ENCODE measurements at regions not wholly inside any gene's neighbourhood (a gene's known extent, or its start where the extent isn't known, plus 50 kb on each side); places are given as distances from the start of the nearest gene placed in this dataset.

GRCh38 chr7:1357601-1358271 lies 101.5 kb downstream of the MICALL2 start:
- no peak overlapping the region for H3K4me3 ChIP-seq (ENCODE audit: low read length)
- Mint-ChIP-seq H3K36me3 (ENCODE audit: low read depth) (no peaks in the 10 kb centered on the region), H3K4me3 (no peak overlapping the region), H3K4me1 (no peaks in the 10 kb centered on the region), H3K27ac (no peak overlapping the region), H3K9me3 (no peaks in the 10 kb centered on the region), H3K27me3 (ENCODE audit: insufficient read depth) (peaks cover 3% of the 10 kb centered on the region)
- no peaks in the 10 kb centered on the region for H3K4me1 ChIP-seq (ENCODE audit: control insufficient read depth, insufficient read depth, low read length)
- no peak overlapping the region for H3K27ac ChIP-seq (ENCODE audit: low read depth, low read length)
- H3K36me3 ChIP-seq (ENCODE audit: control insufficient read depth, insufficient read depth, low read length): no peaks in the 10 kb centered on the region
- H3K9ac ChIP-seq (ENCODE audit: extremely low read depth, low read length, poor library complexity, severe bottlenecking): no peak overlapping the region
- no peak for DNase-seq
- WGBS, 2 experiments (ENCODE audit: insufficient coverage in 1 of 2, insufficient read length in 1 of 2): 91% methylated on average over 19 to 23 of the region's 23 CpGs
- TF ChIP-seq CTCF (conservative IDR thresholded peaks at IDR 0.05): no peak
- no peaks in the 10 kb centered on the region for H3K27me3 ChIP-seq (ENCODE audit: control insufficient read depth, insufficient read depth, low read length, poor library complexity, severe bottlenecking)
- H3K9me3 ChIP-seq (ENCODE audit: control insufficient read depth, low read length): no peaks in the 10 kb centered on the region

DNA sequence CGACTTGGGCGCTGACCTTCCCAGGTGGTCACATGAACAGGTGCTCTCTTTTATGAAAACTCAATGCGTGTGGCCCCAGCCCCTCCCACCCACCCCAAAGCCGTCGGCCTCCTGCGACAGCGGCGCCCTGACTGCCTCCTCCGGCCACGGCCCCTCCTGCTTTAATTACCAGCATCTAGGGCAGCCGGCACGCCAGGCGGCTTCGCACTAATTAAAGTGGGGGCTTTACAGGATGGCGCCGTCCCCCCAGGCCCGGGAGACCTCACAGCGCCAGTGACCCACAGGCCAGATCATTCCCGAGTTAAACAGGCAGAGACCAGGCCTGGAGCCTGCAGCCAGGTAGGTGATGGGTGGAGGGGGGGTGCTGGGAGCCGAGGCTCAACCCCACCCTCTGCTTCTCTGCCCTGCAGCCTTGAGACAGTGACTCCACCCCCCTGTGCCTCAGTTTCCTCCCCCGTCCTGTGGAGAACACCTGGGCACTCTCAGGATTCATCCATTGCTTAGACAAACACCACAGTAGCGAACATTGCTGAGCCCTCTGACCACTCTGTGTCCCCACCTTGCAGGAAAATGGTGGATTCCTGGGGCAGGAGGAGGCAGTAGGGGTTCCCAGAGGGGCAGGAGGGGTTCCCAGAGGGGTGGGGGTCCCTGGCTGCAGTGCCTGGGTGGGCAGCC lies 100.8 kb downstream of the MICALL2 start:
- no peaks in the 10 kb centered on the region for H3K27me3 ChIP-seq (ENCODE audit: control insufficient read depth, insufficient read depth, low read length, poor library complexity, severe bottlenecking)
- H3K9me3 ChIP-seq (ENCODE audit: control insufficient read depth, low read length): no peaks in the 10 kb centered on the region
- TF ChIP-seq CTCF (conservative IDR thresholded peaks at IDR 0.05): no peak
- Mint-ChIP-seq H3K27me3 (ENCODE audit: insufficient read depth) (peaks cover 3% of the 10 kb centered on the region), H3K9me3 (no peaks in the 10 kb centered on the region), H3K27ac (no peak overlapping the region), H3K36me3 (ENCODE audit: low read depth) (no peaks in the 10 kb centered on the region), H3K4me3 (no peak overlapping the region), H3K4me1 (no peaks in the 10 kb centered on the region)
- DNase-seq: no peak
- no peak overlapping the region for H3K27ac ChIP-seq (ENCODE audit: low read depth, low read length)
- 82 to 86% methylated on average over 11 to 21 of the region's 22 CpGs for WGBS, 2 experiments (ENCODE audit: insufficient coverage in 1 of 2, insufficient read length in 1 of 2)
- no peak overlapping the region for H3K9ac ChIP-seq (ENCODE audit: extremely low read depth, low read length, poor library complexity, severe bottlenecking)
- no peaks in the 10 kb centered on the region for H3K4me1 ChIP-seq (ENCODE audit: control insufficient read depth, insufficient read depth, low read length)
- H3K4me3 ChIP-seq (ENCODE audit: low read length): no peak overlapping the region
- no peaks in the 10 kb centered on the region for H3K36me3 ChIP-seq (ENCODE audit: control insufficient read depth, insufficient read depth, low read length)

GRCh38 chr7:1359051-1359400 lies 100.2 kb downstream of the MICALL2 start:
- no peaks in the 10 kb centered on the region for H3K9me3 ChIP-seq (ENCODE audit: control insufficient read depth, low read length)
- Mint-ChIP-seq H3K4me3 (no peak overlapping the region), H3K9me3 (no peaks in the 10 kb centered on the region), H3K4me1 (no peaks in the 10 kb centered on the region), H3K27ac (no peak overlapping the region), H3K27me3 (ENCODE audit: insufficient read depth) (peaks cover 3% of the 10 kb centered on the region), H3K36me3 (ENCODE audit: low read depth) (no peaks in the 10 kb centered on the region)
- no peak overlapping the region for H3K27ac ChIP-seq (ENCODE audit: low read depth, low read length)
- no peaks in the 10 kb centered on the region for H3K36me3 ChIP-seq (ENCODE audit: control insufficient read depth, insufficient read depth, low read length)
- H3K4me1 ChIP-seq (ENCODE audit: control insufficient read depth, insufficient read depth, low read length): no peaks in the 10 kb centered on the region
- H3K4me3 ChIP-seq (ENCODE audit: low read length): no peak overlapping the region
- WGBS, 2 experiments (ENCODE audit: insufficient coverage in 1 of 2, insufficient read length in 1 of 2): 86 to 92% methylated on average over 5 to 12 of the region's 12 CpGs
- no peak overlapping the region for H3K9ac ChIP-seq (ENCODE audit: extremely low read depth, low read length, poor library complexity, severe bottlenecking)
- H3K27me3 ChIP-seq (ENCODE audit: control insufficient read depth, insufficient read depth, low read length, poor library complexity, severe bottlenecking): no peaks in the 10 kb centered on the region
- no peak for DNase-seq
- no peak for TF ChIP-seq CTCF (conservative IDR thresholded peaks at IDR 0.05)

All from endodermal cell (in vitro differentiated cells).